SK-N-SH (cell line): ENCODE measurements at regions not wholly inside any gene's neighbourhood (a gene's known extent, or its start where the extent isn't known, plus 50 kb on each side); places are given as distances from the start of the nearest gene placed in this dataset.

Source experiments
- ELF1 ChIP-seq: IDR thresholded peaks from 2 replicates; pipeline ENCODE4 v1.4.0; 2012
- EP300 ChIP-seq, 2 experiments: IDR thresholded peaks; 2 replicates each; pipeline versions ENCODE4 v1.4.0 to v1.6.1; 2012; ENCODE audit warnings: borderline replicate concordance in 1 of 2, low read depth in 1 of 2, low read length in 1 of 2
- EZH2phosphoT487 ChIP-seq: fragments of 200-600 bp; sonication (generic); IDR thresholded peaks from 2 replicates; pipeline ENCODE4 v1.6.1; 2017; ENCODE audit warnings: low read depth, mixed run types, mild to moderate bottlenecking, antibody characterized with exemption, moderate library complexity, borderline replicate concordance
- NFIC ChIP-seq: IDR thresholded peaks from 2 replicates; pipeline ENCODE4 v1.4.0; 2012; ENCODE audit warnings: borderline replicate concordance
- POLR2AphosphoS5 ChIP-seq: IDR thresholded peaks from 2 replicates; pipeline ENCODE4 v1.6.1; 2012; ENCODE audit warnings: low read depth, low read length
- RAD21 ChIP-seq: IDR thresholded peaks from 2 replicates; pipeline ENCODE4 v1.6.1; 2012; ENCODE audit warnings: mild to moderate bottlenecking, low read length
- TCF12 ChIP-seq: IDR thresholded peaks from 2 replicates; pipeline ENCODE4 v1.4.0; 2012
- YY1 ChIP-seq: IDR thresholded peaks from 2 replicates; pipeline ENCODE4 v1.4.0; 2012; ENCODE audit warnings: low read depth, mild to moderate bottlenecking
- TF ChIP-seq, protein P1 (sequence below): fragments of 200-600 bp; sonication (generic); IDR thresholded peaks from 2 replicates; pipeline ENCODE4 v1.6.1; 2017; ENCODE audit warnings: antibody characterized with exemption, mild to moderate bottlenecking, moderate library complexity
- TF ChIP-seq, protein P2 (sequence below): IDR thresholded peaks from 2 replicates; pipeline ENCODE4 v1.6.1; 2012; ENCODE audit warnings: mild to moderate bottlenecking, low read depth, low read length, moderate library complexity

DNA sequence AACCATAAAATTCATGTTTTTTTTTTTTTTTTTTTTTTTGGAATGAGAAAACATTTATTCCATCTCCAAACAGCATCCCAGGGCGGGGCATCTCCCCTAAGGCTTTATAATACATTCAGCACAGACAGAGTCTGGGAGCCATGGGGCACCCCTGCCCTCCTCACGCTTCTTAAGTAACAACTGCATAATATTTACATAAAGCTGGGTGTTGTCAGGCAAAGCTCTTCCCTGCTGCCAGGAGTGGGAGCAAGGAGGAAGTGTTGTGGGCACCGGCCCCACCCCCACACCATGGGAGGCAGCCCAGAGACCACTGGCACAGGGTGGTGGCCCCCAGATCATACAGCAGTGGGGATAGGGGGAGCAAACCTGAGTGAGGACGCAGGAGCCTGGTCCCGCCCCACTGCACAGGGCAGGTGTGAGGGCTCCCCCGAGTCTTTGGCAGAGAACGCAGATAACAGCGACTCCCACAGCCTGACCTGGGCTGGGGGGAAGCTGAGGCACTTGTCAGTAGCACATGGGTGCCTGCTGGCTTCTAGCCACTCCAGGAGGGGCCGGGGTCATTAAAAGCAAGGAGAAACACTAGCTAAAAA, 86.1 kb upstream of the CEP78 start:
- no peak for TF ChIP-seq RAD21
- no peak for TF ChIP-seq EZH2phosphoT487
- TF ChIP-seq, protein P1, sequence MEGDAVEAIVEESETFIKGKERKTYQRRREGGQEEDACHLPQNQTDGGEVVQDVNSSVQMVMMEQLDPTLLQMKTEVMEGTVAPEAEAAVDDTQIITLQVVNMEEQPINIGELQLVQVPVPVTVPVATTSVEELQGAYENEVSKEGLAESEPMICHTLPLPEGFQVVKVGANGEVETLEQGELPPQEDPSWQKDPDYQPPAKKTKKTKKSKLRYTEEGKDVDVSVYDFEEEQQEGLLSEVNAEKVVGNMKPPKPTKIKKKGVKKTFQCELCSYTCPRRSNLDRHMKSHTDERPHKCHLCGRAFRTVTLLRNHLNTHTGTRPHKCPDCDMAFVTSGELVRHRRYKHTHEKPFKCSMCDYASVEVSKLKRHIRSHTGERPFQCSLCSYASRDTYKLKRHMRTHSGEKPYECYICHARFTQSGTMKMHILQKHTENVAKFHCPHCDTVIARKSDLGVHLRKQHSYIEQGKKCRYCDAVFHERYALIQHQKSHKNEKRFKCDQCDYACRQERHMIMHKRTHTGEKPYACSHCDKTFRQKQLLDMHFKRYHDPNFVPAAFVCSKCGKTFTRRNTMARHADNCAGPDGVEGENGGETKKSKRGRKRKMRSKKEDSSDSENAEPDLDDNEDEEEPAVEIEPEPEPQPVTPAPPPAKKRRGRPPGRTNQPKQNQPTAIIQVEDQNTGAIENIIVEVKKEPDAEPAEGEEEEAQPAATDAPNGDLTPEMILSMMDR, result no peak
- TF ChIP-seq EP300 (IDR thresholded peaks at IDR 0.05; ENCODE audit: borderline replicate concordance in 1 of 2, low read depth in 1 of 2, low read length in 1 of 2), result no peak
- no peak for TF ChIP-seq POLR2AphosphoS5
- TF ChIP-seq YY1, result no peak
- TF ChIP-seq, protein P2, sequence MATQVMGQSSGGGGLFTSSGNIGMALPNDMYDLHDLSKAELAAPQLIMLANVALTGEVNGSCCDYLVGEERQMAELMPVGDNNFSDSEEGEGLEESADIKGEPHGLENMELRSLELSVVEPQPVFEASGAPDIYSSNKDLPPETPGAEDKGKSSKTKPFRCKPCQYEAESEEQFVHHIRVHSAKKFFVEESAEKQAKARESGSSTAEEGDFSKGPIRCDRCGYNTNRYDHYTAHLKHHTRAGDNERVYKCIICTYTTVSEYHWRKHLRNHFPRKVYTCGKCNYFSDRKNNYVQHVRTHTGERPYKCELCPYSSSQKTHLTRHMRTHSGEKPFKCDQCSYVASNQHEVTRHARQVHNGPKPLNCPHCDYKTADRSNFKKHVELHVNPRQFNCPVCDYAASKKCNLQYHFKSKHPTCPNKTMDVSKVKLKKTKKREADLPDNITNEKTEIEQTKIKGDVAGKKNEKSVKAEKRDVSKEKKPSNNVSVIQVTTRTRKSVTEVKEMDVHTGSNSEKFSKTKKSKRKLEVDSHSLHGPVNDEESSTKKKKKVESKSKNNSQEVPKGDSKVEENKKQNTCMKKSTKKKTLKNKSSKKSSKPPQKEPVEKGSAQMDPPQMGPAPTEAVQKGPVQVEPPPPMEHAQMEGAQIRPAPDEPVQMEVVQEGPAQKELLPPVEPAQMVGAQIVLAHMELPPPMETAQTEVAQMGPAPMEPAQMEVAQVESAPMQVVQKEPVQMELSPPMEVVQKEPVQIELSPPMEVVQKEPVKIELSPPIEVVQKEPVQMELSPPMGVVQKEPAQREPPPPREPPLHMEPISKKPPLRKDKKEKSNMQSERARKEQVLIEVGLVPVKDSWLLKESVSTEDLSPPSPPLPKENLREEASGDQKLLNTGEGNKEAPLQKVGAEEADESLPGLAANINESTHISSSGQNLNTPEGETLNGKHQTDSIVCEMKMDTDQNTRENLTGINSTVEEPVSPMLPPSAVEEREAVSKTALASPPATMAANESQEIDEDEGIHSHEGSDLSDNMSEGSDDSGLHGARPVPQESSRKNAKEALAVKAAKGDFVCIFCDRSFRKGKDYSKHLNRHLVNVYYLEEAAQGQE, result no peak
- no peak for TF ChIP-seq TCF12
- no peak for TF ChIP-seq NFIC
- no peak for TF ChIP-seq ELF1
